ENCODE measurements at regions not wholly inside any gene's neighbourhood (a gene's known extent, or its start where the extent isn't known, plus 50 kb on each side); places are given as distances from the start of the nearest gene placed in this dataset.

DNA sequence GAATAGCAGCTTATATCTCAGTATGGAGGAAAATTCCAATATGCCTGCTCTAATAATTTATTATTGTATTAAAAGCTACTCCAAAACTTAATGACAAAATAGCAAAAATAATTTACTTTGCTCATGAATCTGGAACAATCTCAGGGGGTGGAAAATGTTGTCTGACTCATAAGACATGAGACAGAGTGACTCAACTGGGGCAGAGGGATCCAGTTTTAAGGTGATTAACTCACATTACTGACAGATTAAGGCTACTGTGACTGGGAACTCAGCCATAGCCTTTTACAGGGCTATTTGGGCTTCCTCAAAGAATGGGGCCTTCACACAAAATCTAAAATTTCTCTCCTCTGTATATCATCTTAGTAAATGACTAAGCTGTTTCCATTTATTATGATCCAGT is 1172.9 kb downstream of the CDH12 start:
- TF ChIP-seq, protein P1, sequence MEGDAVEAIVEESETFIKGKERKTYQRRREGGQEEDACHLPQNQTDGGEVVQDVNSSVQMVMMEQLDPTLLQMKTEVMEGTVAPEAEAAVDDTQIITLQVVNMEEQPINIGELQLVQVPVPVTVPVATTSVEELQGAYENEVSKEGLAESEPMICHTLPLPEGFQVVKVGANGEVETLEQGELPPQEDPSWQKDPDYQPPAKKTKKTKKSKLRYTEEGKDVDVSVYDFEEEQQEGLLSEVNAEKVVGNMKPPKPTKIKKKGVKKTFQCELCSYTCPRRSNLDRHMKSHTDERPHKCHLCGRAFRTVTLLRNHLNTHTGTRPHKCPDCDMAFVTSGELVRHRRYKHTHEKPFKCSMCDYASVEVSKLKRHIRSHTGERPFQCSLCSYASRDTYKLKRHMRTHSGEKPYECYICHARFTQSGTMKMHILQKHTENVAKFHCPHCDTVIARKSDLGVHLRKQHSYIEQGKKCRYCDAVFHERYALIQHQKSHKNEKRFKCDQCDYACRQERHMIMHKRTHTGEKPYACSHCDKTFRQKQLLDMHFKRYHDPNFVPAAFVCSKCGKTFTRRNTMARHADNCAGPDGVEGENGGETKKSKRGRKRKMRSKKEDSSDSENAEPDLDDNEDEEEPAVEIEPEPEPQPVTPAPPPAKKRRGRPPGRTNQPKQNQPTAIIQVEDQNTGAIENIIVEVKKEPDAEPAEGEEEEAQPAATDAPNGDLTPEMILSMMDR (IDR thresholded peaks at IDR 0.05) = no peak
- TF ChIP-seq POLR2A (IDR thresholded peaks at IDR 0.05) = no peak
